Chondrocyte (in vitro differentiated cells): ENCODE measurements at regions not wholly inside any gene's neighbourhood (a gene's known extent, or its start where the extent isn't known, plus 50 kb on each side); places are given as distances from the start of the nearest gene placed in this dataset.

ENCODE experiments used
- DNase-seq: peaks from one replicate; pipeline ENCODE4 v3.0.0; 2021; ENCODE audit warnings: mixed read lengths, low spot score
- H3K27ac Mint-ChIP-seq: one replicate; pipeline ENCODE4 v1.8.0; 2021; ENCODE audit warnings: mild to moderate bottlenecking, moderate library complexity, mixed read lengths; ENCODE audit not compliant: unreplicated experiment
- H3K27me3 Mint-ChIP-seq: 2 replicates; pipeline ENCODE4 v1.8.0; 2021; ENCODE audit warnings: low read depth, mixed read lengths
- H3K36me3 Mint-ChIP-seq: 2 replicates; pipeline ENCODE4 v1.8.0; 2021; ENCODE audit warnings: low read depth, mixed read lengths
- H3K4me1 Mint-ChIP-seq: 2 replicates; pipeline ENCODE4 v1.8.0; 2021; ENCODE audit warnings: low read depth, mild to moderate bottlenecking, mixed read lengths
- H3K4me3 Mint-ChIP-seq: one replicate; pipeline ENCODE4 v1.8.0; 2021; ENCODE audit warnings: mild to moderate bottlenecking, moderate library complexity, mixed read lengths; ENCODE audit not compliant: unreplicated experiment
- H3K9me3 Mint-ChIP-seq: 2 replicates; pipeline ENCODE4 v1.8.0; 2021; ENCODE audit warnings: low read depth, mixed read lengths
- CTCF ChIP-seq: fragments of 200-600 bp; sonication (generic); IDR thresholded peaks from 2 replicates; pipeline ENCODE4 v1.5.0; 2021; ENCODE audit warnings: antibody characterized with exemption, mild to moderate bottlenecking, moderate library complexity

- no peaks in the 10 kb centered on the region for H3K4me1 Mint-ChIP-seq
- H3K4me3 Mint-ChIP-seq = no peak overlapping the region
- peaks cover 2% of the 10 kb centered on the region for H3K9me3 Mint-ChIP-seq
- TF ChIP-seq CTCF = no peak
- H3K27me3 Mint-ChIP-seq = no peaks in the 10 kb centered on the region
- no peaks in the 10 kb centered on the region for H3K36me3 Mint-ChIP-seq
- no peak overlapping the region for H3K27ac Mint-ChIP-seq
- no peak for DNase-seq
These were observed 1126.9 kb downstream of the KCNT2 start for GRCh38 chr1:195481293-195481692.

GRCh38 chr1:195475568-195475967 is 1132.7 kb downstream of the KCNT2 start:
- Mint-ChIP-seq H3K27ac (no peak overlapping the region), H3K4me1 (no peaks in the 10 kb centered on the region), H3K36me3 (no peaks in the 10 kb centered on the region), H3K4me3 (no peak overlapping the region), H3K27me3 (no peaks in the 10 kb centered on the region), H3K9me3 (peaks cover 6% of the 10 kb centered on the region)
- DNase-seq = no peak
- no peak for TF ChIP-seq CTCF

- Mint-ChIP-seq H3K27me3 (no peaks in the 10 kb centered on the region), H3K4me1 (no peaks in the 10 kb centered on the region), H3K27ac (no peak overlapping the region)
These were observed 1135.9 kb downstream of the KCNT2 start for GRCh38 chr1:195472291-195472690.

GRCh38 chr1:195466639-195467038 is 1141.6 kb downstream of the KCNT2 start:
- no peak for TF ChIP-seq CTCF
- H3K4me1 Mint-ChIP-seq = no peaks in the 10 kb centered on the region

More at GRCh38 chr1:195472291-195472690, 1135.9 kb downstream of the KCNT2 start:
- Mint-ChIP-seq H3K4me3 (no peak overlapping the region), H3K36me3 (no peaks in the 10 kb centered on the region), H3K9me3 (peaks cover 6% of the 10 kb centered on the region)
- DNase-seq = no peak
- TF ChIP-seq CTCF = no peak

GRCh38 chr1:195462646-195463045 is 1145.6 kb downstream of the KCNT2 start:
- TF ChIP-seq CTCF = no peak
- Mint-ChIP-seq H3K36me3 (no peaks in the 10 kb centered on the region), H3K4me1 (no peaks in the 10 kb centered on the region), H3K27ac (no peak overlapping the region), H3K27me3 (no peaks in the 10 kb centered on the region), H3K9me3 (peaks cover 3% of the 10 kb centered on the region), H3K4me3 (no peak overlapping the region)
- DNase-seq = no peak

More at GRCh38 chr1:195466639-195467038, 1141.6 kb downstream of the KCNT2 start:
- no peak for DNase-seq
- Mint-ChIP-seq H3K27me3 (no peaks in the 10 kb centered on the region), H3K4me3 (no peak overlapping the region), H3K27ac (no peak overlapping the region), H3K36me3 (no peaks in the 10 kb centered on the region), H3K9me3 (peaks cover 3% of the 10 kb centered on the region)
